GM21423 (cell line): ENCODE measurements at regions not wholly inside any gene's neighbourhood (a gene's known extent, or its start where the extent isn't known, plus 50 kb on each side); places are given as distances from the start of the nearest gene placed in this dataset.
"Not testable (repeated sequence)": the region's sequence is repeated elsewhere in the genome, so short reads cannot be mapped to it uniquely, and the experiment has no call there.

Experiments used
- ATAC-seq: cut with Tn5 transposase; IDR thresholded peaks from one replicate; pipeline ENCODE4 v1.9.1; 2021; ENCODE audit warnings: mild to moderate bottlenecking, moderate library complexity; ENCODE audit not compliant: unreplicated experiment

- ATAC-seq = no peak
Observed at GRCh38 chr21:25280061-25280460, 327.2 kb downstream of the MRPL39 start.

- no peak for ATAC-seq
Observed at GRCh38 chr21:25273959-25274358, 333.3 kb downstream of the MRPL39 start.

DNA sequence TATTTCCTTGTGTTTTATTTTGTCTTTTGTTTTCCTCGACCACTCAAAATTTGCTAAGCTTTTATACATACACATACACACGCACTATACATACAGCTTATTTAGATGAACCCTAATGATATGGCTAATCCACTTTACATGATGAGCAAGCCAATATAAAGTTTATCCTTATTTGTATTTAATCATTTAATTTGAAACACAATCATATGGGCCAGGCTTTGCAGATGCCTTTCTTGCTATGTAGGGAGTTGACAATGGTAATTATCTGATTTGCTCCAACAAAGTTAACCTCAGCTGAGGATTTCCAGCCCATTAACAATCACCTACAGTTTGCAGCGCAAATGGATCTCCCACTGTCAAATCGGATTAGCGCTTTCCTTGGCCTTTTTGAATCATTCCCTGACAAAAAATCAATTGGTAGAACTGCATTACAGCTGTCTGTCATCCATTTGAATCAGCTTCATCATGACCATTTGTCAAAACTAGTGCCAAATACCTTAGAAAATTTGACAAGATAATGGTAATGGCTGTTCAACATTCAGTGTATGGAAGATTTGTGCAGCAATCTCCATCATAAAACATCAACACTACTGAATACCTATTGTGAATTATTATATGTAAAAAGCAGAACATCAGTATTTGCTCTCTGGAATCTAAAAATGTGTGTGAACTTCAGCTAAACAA, 352.6 kb downstream of the MRPL39 start:
- no peak for ATAC-seq

GRCh38 chr21:25246546-25246945, 360.7 kb downstream of the MRPL39 start:
- no peak for ATAC-seq

DNA sequence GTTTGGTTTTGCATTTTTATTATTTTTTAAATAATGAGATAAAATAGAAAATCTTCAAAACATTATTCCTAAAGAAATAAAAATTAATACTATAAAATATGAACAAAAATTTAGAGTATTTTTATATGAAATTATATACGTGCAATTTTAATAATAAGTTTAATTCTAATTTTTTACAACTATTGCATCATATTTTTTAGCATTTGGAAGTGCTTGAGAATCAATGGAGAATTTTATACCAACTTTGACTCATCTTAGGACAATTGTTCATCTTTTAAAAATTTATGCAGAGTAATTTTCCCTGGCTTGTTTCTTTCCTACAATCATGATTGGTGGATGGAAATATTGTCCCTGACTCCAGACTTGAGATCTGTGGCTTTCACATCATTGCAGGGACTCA, 362.5 kb downstream of the MRPL39 start:
- ATAC-seq = no peak

DNA sequence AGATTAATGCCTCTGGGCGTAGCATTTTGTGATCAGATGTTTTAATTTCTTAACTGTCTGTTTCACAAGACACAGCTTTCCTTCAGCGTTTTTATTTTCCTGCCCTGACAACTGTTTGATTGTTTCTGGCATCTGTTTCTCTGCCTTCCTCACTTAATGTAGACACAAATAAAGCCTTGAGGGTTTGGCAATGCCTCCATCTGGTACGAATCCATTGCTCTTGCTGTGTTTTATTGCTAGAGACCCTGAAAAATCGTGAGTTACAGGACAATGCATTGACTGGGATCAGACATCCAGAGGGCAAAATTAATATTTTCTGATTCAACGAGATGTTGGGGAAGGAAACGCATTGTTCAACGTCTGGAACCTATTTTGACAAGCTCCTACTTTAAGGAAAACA, 363.5 kb downstream of the MRPL39 start:
- ATAC-seq = no peak

DNA sequence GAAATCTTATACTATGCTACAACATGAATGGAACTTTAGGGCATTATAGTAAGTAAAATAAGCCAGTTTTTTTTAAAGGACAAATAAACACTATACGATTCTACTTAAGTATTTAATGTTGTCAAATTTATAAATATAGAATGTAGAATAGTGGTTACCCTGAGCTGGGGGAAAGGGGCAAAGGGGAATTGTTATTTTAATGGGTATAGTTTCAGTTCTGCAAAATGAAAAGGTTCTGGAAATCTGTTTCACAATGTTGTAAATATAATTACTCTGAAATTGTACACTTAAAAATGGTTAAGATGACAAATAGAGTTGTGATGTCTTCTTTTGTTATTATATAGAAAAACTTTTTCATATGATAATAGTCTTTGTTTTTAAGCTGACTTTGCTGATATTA, 366.3 kb downstream of the MRPL39 start:
- no peak for ATAC-seq

DNA sequence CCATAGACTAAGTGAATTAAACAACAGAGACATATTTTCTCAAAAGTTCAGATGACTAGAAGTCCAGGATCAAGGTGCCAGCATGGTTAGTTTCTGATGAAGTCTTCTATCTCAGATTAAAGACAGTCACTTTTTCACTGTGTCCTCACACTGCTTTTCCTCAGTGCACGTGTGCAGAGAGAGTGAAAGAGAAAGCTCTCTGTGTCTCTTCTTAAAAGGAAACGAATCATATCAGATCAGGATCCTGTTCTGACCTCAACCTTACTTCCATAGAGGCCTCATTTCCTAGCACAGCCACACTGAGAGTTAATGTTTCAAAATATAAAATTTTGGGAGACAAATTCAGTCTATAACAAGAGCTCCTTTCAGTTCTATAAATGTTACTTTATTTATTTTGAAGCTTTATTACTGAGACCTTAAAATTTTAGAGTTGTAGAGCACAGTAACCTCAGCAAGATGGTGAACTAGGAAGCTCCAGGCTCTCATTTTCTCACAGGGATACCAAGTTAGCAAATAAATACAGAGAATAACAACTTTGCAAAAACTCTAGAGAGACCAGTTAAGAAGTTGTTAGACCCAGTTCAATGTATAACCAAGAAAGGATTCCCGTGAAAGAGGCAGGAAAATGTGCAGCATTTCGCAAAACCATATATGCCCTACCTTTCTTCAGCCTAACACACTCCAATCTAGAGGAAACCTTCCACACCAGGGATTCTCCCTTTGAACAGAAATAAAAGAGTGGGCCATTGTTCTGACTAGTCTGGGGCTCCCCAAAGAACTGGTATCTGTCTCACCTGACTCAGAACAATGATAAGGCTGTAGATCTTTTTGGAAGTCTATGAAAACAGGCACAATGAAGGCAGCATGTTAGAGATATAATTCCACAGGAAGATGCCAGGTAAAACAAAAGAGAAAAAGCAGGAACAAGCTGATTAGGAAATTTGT, 372.2 kb downstream of the MRPL39 start:
- peak; percentile 83 for ATAC-seq

GRCh38 chr21:25220954-25221353, 386.3 kb downstream of the MRPL39 start:
- ATAC-seq = no peak

DNA sequence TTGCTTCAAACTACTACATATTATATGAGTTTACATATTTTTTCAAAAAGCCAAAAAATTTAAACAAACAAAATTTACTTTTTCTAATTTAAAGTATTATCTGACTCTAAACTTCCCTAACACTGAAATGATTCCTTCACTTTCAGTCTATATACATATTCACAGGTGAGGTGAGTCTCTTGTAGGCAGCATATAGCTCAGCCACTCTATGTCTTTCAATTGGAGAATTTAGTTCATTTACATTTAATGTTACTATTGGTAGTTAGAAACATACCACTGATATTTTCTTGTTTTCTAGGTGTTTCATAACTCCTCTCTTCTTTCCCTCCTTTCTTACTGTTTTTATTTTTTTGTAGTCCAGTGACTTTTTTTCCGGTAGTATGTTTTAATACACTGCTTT, 387.1 kb downstream of the MRPL39 start:
- no peak for ATAC-seq

DNA sequence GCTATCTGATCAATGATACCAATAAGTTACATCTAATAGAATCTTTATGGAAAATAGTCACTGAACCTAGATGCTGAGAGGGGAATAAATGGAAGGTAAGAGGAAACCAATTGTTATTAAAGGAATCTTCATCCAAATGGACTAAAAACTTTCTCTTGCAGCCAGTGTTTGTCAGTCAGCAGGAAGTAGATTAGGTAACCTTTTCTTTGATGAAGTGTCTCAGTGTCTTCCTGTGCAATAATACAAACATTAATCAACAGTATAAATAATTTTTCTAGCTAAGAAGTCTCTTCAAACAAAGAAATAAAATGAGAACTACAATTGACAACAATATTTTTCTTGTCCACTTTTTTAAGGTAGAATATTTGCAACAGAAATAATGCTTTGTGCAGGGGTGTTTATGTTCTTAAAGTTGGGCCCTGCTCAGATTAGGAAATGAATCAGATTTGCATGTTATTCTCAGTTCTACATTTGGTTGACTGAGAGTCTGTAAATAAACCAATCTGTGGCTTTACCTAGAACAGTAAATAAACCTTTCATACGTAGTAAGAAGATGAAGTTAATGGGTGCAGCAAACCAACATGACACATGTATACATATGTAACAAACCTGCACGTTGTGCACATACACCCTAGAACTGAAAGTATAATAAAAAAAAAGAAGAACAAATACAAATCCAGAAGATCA, 391.4 kb downstream of the MRPL39 start:
- ATAC-seq = peak; percentile 92

- ATAC-seq = no peak
Observed at GRCh38 chr21:25214676-25215075, 392.6 kb downstream of the MRPL39 start.

GRCh38 chr21:25199944-25200343, 407.3 kb downstream of the MRPL39 start:
- ATAC-seq = no peak

- ATAC-seq = peak; percentile 39
Observed at GRCh38 chr21:25191141-25191540, 416.1 kb downstream of the MRPL39 start.

GRCh38 chr21:25189497-25189896, 417.8 kb downstream of the MRPL39 start:
- no peak for ATAC-seq

- peak; percentile 71 for ATAC-seq
Observed at GRCh38 chr21:25188677-25189079, 418.6 kb downstream of the MRPL39 start.

- ATAC-seq = peak; percentile 39
Observed at GRCh38 chr21:25186273-25186672, 421.0 kb downstream of the MRPL39 start.

- ATAC-seq = no peak
Observed at GRCh38 chr21:25183577-25183976, 423.7 kb downstream of the MRPL39 start.

DNA sequence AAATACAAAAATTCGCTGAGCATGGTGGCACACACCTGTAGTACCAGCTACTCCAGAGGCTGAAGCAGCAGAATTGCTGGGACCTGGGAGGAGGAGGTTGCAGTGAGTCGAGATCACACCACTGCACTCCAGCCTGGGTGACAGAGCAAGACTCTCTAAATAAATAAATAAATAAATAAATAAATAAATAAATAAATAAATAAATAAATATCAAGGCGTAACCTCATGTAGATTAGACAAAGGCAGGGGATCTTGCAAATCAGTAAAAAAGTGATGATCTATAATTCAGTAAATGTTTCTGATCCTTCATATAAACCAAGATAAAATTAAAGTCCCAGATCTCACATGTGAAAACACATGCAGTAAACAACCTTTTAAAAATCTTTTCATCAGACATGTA, 425.6 kb downstream of the MRPL39 start:
- ATAC-seq = not testable (repeated sequence)

DNA sequence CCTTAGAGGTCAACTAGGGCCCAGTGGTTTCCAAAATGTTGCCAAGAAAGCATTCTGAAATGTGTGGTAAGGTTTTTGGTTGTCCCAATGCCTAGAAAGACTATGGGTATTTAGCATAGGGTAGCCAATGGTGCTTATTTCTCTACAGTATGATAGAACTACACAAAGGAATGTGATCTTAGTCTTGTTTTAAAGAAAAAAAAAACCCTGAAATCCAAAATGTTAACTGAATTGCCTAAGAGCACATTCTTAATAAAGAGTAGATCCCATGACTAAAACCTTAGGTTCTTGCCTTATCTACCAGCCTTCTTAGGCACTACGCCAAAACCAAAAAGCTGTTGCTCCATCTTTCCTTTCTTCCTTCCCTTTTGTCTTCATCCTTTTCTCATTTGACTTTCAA, 428.2 kb downstream of the MRPL39 start:
- ATAC-seq = no peak

- ATAC-seq = peak; percentile 92
Observed at GRCh38 chr21:25176637-25177412, 430.5 kb downstream of the MRPL39 start.
